Prostate gland (tissue), 2 donors: ENCODE measurements at regions not wholly inside any gene's neighbourhood (a gene's known extent, or its start where the extent isn't known, plus 50 kb on each side); places are given as distances from the start of the nearest gene placed in this dataset.

Experiments used
- POLR2A ChIP-seq: fragments of 450-650 bp; IDR thresholded peaks from one replicate; pipeline ENCODE4 v1.6.1; 2016; ENCODE audit warnings: antibody characterized with exemption, mild to moderate bottlenecking
- POLR2AphosphoS5 ChIP-seq: sonication (generic); formaldehyde crosslinking; IDR thresholded peaks from one replicate; pipeline ENCODE4 v1.6.1; 2017; ENCODE audit warnings: antibody characterized with exemption
- TF ChIP-seq, protein P1 (sequence below), 4 experiments: fragments of 200-600 bp in 2 of 4; fragments of 450-650 bp in 2 of 4; sonication (generic) in 2 of 4; IDR thresholded peaks; 1 replicate in 3 of 4; 2 replicates in 1 of 4; pipeline ENCODE4 v1.5.1; 2016 to 2019; ENCODE audit warnings: antibody characterized with exemption in 4 of 4, mild to moderate bottlenecking in 2 of 4, moderate library complexity in 2 of 4

- TF ChIP-seq POLR2A: no peak
- TF ChIP-seq, protein P1, sequence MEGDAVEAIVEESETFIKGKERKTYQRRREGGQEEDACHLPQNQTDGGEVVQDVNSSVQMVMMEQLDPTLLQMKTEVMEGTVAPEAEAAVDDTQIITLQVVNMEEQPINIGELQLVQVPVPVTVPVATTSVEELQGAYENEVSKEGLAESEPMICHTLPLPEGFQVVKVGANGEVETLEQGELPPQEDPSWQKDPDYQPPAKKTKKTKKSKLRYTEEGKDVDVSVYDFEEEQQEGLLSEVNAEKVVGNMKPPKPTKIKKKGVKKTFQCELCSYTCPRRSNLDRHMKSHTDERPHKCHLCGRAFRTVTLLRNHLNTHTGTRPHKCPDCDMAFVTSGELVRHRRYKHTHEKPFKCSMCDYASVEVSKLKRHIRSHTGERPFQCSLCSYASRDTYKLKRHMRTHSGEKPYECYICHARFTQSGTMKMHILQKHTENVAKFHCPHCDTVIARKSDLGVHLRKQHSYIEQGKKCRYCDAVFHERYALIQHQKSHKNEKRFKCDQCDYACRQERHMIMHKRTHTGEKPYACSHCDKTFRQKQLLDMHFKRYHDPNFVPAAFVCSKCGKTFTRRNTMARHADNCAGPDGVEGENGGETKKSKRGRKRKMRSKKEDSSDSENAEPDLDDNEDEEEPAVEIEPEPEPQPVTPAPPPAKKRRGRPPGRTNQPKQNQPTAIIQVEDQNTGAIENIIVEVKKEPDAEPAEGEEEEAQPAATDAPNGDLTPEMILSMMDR (IDR thresholded peaks at IDR 0.05): no peak
- TF ChIP-seq POLR2AphosphoS5: no peak
Observed at GRCh38 chr2:104794441-104794840, 59.5 kb upstream of the POU3F3 start.
